HG03025 (cell line): ENCODE measurements at regions not wholly inside any gene's neighbourhood (a gene's known extent, or its start where the extent isn't known, plus 50 kb on each side); places are given as distances from the start of the nearest gene placed in this dataset.

Experiments
- ATAC-seq: cut with Tn5 transposase; IDR thresholded peaks from one replicate; pipeline ENCODE4 v1.9.1; 2021; ENCODE audit warnings: mild to moderate bottlenecking, moderate library complexity; ENCODE audit not compliant: unreplicated experiment, low FRiP score

- no peak for ATAC-seq
Measured at GRCh38 chr16:79823639-79824038, 223.1 kb upstream of the MAF start.

- ATAC-seq = no peak
Measured at GRCh38 chr16:79821911-79822310, 221.4 kb upstream of the MAF start.

GRCh38 chr16:79816081-79816497, 215.6 kb upstream of the MAF start:
- no peak for ATAC-seq

GRCh38 chr16:79815049-79815448, 214.5 kb upstream of the MAF start:
- no peak for ATAC-seq

- ATAC-seq = no peak
Measured at GRCh38 chr16:79814124-79814523, 213.6 kb upstream of the MAF start.

- ATAC-seq = no peak
Measured at GRCh38 chr16:79811541-79811940, 211.0 kb upstream of the MAF start.

- no peak for ATAC-seq
Measured at GRCh38 chr16:79810449-79811189, 210.1 kb upstream of the MAF start.

GRCh38 chr16:79809376-79809775, 208.8 kb upstream of the MAF start:
- ATAC-seq = no peak

- no peak for ATAC-seq
Measured at GRCh38 chr16:79808731-79809130, 208.2 kb upstream of the MAF start.

GRCh38 chr16:79806757-79807156, 206.2 kb upstream of the MAF start:
- ATAC-seq = no peak

GRCh38 chr16:79805621-79806020, 205.1 kb upstream of the MAF start:
- ATAC-seq = no peak

GRCh38 chr16:79801646-79802045, 201.1 kb upstream of the MAF start:
- no peak for ATAC-seq

GRCh38 chr16:79800016-79800608, 199.6 kb upstream of the MAF start:
- peak; percentile 82 for ATAC-seq

GRCh38 chr16:79798416-79799053, 198.0 kb upstream of the MAF start:
- ATAC-seq = no peak

- ATAC-seq = no peak
Measured at GRCh38 chr16:79797486-79797885, 196.9 kb upstream of the MAF start.

GRCh38 chr16:79795556-79795955, 195.0 kb upstream of the MAF start:
- no peak for ATAC-seq

GRCh38 chr16:79794941-79795340, 194.4 kb upstream of the MAF start:
- ATAC-seq = no peak

- no peak for ATAC-seq
Measured at GRCh38 chr16:79792664-79793351, 192.3 kb upstream of the MAF start.

- ATAC-seq = no peak
Measured at GRCh38 chr16:79792076-79792475, 191.5 kb upstream of the MAF start.

- ATAC-seq = no peak
Measured at GRCh38 chr16:79790854-79791253, 190.3 kb upstream of the MAF start.

GRCh38 chr16:79788949-79789348, 188.4 kb upstream of the MAF start:
- ATAC-seq = no peak
